SK-N-SH treated with all-trans-retinoic acid at 6 μM for 48 hours (cell line): ENCODE measurements at regions not wholly inside any gene's neighbourhood (a gene's known extent, or its start where the extent isn't known, plus 50 kb on each side); places are given as distances from the start of the nearest gene placed in this dataset.

Source experiments
- ARNTL ChIP-seq: fragments of 450-650 bp; formaldehyde crosslinking; IDR thresholded peaks from 2 replicates; pipeline ENCODE4 v1.5.0; 2020; ENCODE audit warnings: low read depth, mild to moderate bottlenecking, moderate library complexity, borderline replicate concordance
- RARB ChIP-seq: fragments of 250-450 bp; sonication (Bioruptor Pico); IDR thresholded peaks from 2 replicates; pipeline ENCODE4 v1.8.0; 2021; ENCODE audit warnings: mild to moderate bottlenecking, moderate library complexity
- TCF4 ChIP-seq: fragments of 250-450 bp; sonication (Bioruptor Pico); IDR thresholded peaks from 2 replicates; pipeline ENCODE4 v1.8.0; 2021; ENCODE audit warnings: mild to moderate bottlenecking, moderate library complexity, borderline replicate concordance
- ZNF565 ChIP-seq: fragments of 450-650 bp; formaldehyde crosslinking; conservative IDR thresholded peaks from 2 replicates; pipeline ENCODE4 v1.5.0; 2020; ENCODE audit warnings: low read depth, mild to moderate bottlenecking, moderate library complexity
- ZNF70 ChIP-seq: fragments of 450-650 bp; formaldehyde crosslinking; IDR thresholded peaks from 2 replicates; pipeline ENCODE4 v1.5.0; 2020; ENCODE audit warnings: mild to moderate bottlenecking, moderate library complexity
- ZNF8 ChIP-seq: fragments of 450-650 bp; formaldehyde crosslinking; IDR thresholded peaks from 2 replicates; pipeline ENCODE4 v1.5.0; 2020; ENCODE audit warnings: mild to moderate bottlenecking, moderate library complexity
- TF ChIP-seq, protein P1 (sequence below): fragments of 250-450 bp; sonication (Bioruptor Pico); IDR thresholded peaks from 2 replicates; pipeline ENCODE4 v1.8.0; 2020; ENCODE audit warnings: mild to moderate bottlenecking, moderate library complexity, borderline replicate concordance

DNA sequence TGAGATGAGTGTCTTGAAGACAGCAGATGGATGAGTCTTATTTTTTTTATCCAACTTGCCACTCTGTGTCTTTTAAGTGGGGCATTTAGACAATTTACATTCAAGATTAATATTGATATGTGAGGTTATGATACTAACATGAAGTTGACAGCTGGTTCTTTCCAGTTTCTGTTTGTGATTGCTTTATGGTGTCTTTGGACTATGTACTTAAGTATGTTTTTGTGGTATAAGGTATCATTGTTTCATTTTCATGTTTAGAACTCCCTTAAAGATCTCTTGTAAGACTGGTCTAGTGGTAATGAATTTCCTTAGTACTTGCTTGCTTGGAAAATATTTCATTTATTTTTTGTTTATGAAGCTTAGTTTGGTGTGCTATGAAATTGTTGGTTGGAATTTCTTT lies 550.3 kb upstream of the NOVA1 start:
- TF ChIP-seq ZNF70 (CRISPR knock-in tag) (no peak), RARB (no peak), ARNTL (no peak), ZNF565 (no peak), TCF4 (CRISPR knock-in tag) (no peak), ZNF8 (CRISPR knock-in tag) (no peak)
- TF ChIP-seq, protein P1, sequence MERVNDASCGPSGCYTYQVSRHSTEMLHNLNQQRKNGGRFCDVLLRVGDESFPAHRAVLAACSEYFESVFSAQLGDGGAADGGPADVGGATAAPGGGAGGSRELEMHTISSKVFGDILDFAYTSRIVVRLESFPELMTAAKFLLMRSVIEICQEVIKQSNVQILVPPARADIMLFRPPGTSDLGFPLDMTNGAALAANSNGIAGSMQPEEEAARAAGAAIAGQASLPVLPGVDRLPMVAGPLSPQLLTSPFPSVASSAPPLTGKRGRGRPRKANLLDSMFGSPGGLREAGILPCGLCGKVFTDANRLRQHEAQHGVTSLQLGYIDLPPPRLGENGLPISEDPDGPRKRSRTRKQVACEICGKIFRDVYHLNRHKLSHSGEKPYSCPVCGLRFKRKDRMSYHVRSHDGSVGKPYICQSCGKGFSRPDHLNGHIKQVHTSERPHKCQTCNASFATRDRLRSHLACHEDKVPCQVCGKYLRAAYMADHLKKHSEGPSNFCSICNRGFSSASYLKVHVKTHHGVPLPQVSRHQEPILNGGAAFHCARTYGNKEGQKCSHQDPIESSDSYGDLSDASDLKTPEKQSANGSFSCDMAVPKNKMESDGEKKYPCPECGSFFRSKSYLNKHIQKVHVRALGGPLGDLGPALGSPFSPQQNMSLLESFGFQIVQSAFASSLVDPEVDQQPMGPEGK: no peak
